Spleen (tissue), 7 donors: ENCODE measurements at regions not wholly inside any gene's neighbourhood (a gene's known extent, or its start where the extent isn't known, plus 50 kb on each side); places are given as distances from the start of the nearest gene placed in this dataset.

ENCODE experiments used
- CTCF ChIP-seq, 11 experiments: fragments of 200-600 bp in 7 of 11; fragments of 450-650 bp in 4 of 11; sonication (generic) in 4 of 11; IDR thresholded peaks in 8 of 11; conservative IDR thresholded peaks in 3 of 11; 1 replicate in 7 of 11; 2 replicates in 4 of 11; pipeline versions ENCODE4 v1.4.0 to v1.8.0; 2016 to 2021; ENCODE audit warnings: antibody characterized with exemption in 11 of 11, inconsistent platforms in 4 of 11, mild to moderate bottlenecking in 1 of 11
- POLR2A ChIP-seq, 3 donors: fragments of 450-650 bp; IDR thresholded peaks; one replicate each; pipeline ENCODE4 v1.5.1; 2017; ENCODE audit warnings: antibody characterized with exemption in 3 of 3, mild to moderate bottlenecking in 1 of 3
- POLR2AphosphoS5 ChIP-seq, 3 donors: sonication (generic); formaldehyde crosslinking; IDR thresholded peaks; one replicate each; pipeline ENCODE4 v1.5.1; 2017; ENCODE audit warnings: antibody characterized with exemption in 3 of 3
- donor health status: DM: no; HTN: no; CAD: no; lungs with moderate emphysema.
- donor health status: DM: no; HTN: no; CAD: no.
- donor health status: DM: no; HTN: no; CAD: no.

GRCh38 chr3:176362191-176362731 is 835.0 kb downstream of the TBL1XR1 start:
- no peak for TF ChIP-seq POLR2A (IDR thresholded peaks at IDR 0.05)
- no peak for TF ChIP-seq CTCF (IDR thresholded peaks at IDR 0.05 in 8 of 11, conservative IDR thresholded peaks at IDR 0.05 in 3 of 11)
- no peak for TF ChIP-seq POLR2AphosphoS5 (IDR thresholded peaks at IDR 0.05)
